GM23338 (cell line): ENCODE measurements at regions not wholly inside any gene's neighbourhood (a gene's known extent, or its start where the extent isn't known, plus 50 kb on each side); places are given as distances from the start of the nearest gene placed in this dataset.

Experiments
- ATAC-seq: fragments of 200-7000 bp; cut with Tn5 transposase; 3 replicates; pipeline ENCODE4 v1.9.1; 2020
- DNase-seq: peaks from one replicate; pipeline ENCODE4 v3.0.0-alpha.2; 2015; ENCODE audit warnings: low spot score
- H2AFZ ChIP-seq: fragments of 200-600 bp; sonication (generic); 2 replicates; pipeline ENCODE4 v1.8.0; 2016; ENCODE audit warnings: antibody characterized with exemption, mild to moderate bottlenecking, moderate library complexity
- H3F3A ChIP-seq: fragments of 200-600 bp; sonication (generic); replicated peaks from 2 replicates; pipeline ENCODE4 v1.8.0; 2017; ENCODE audit warnings: antibody characterized with exemption, mixed run types, low read depth
- H3K27ac ChIP-seq: fragments of 200-600 bp; sonication (generic); 2 replicates; pipeline ENCODE4 v1.6.1; 2016; ENCODE audit warnings: low read depth
- H3K27me3 ChIP-seq: fragments of 200-600 bp; sonication (generic); 2 replicates; pipeline ENCODE4 v1.8.0; 2016; ENCODE audit warnings: mild to moderate bottlenecking, mixed run types, moderate library complexity; ENCODE audit not compliant: insufficient read depth
- H3K36me3 ChIP-seq: fragments of 200-600 bp; sonication (generic); 2 replicates; pipeline ENCODE4 v1.8.0; 2016; ENCODE audit warnings: mild to moderate bottlenecking; ENCODE audit not compliant: insufficient read depth
- H3K4me1 ChIP-seq: fragments of 200-600 bp; sonication (generic); 2 replicates; pipeline ENCODE4 v1.8.0; 2016; ENCODE audit warnings: mild to moderate bottlenecking, moderate library complexity; ENCODE audit not compliant: insufficient read depth
- H3K4me2 ChIP-seq: fragments of 200-600 bp; sonication (generic); 2 replicates; pipeline ENCODE4 v1.7.1; 2017; ENCODE audit warnings: mixed run types
- H3K4me3 ChIP-seq: fragments of 200-600 bp; sonication (generic); 2 replicates; pipeline ENCODE4 v1.6.1; 2016; ENCODE audit warnings: mixed run types
- H3K79me2 ChIP-seq: fragments of 200-600 bp; sonication (generic); replicated peaks from 2 replicates; pipeline ENCODE4 v1.8.0; 2017; ENCODE audit warnings: mild to moderate bottlenecking; ENCODE audit not compliant: insufficient read depth
- H3K9me2 ChIP-seq: fragments of 200-600 bp; sonication (generic); 2 replicates; pipeline ENCODE4 v1.8.0; 2017; ENCODE audit not compliant: insufficient read depth
- H4K20me1 ChIP-seq: fragments of 200-600 bp; sonication (generic); replicated peaks from 2 replicates; pipeline ENCODE4 v1.8.0; 2017; ENCODE audit warnings: mild to moderate bottlenecking; ENCODE audit not compliant: insufficient read depth
- H3K27ac Mint-ChIP-seq: 2 replicates; pipeline ENCODE4 v1.8.0; 2020; ENCODE audit warnings: inconsistent platforms, mild to moderate bottlenecking, moderate library complexity, mixed read lengths
- H3K27me3 Mint-ChIP-seq: 3 replicates; pipeline ENCODE4 v1.8.0; 2022; ENCODE audit warnings: low read depth, mild to moderate bottlenecking, moderate library complexity, mixed read lengths, inconsistent platforms; ENCODE audit not compliant: insufficient read depth, poor library complexity
- H3K36me3 Mint-ChIP-seq: 3 replicates; pipeline ENCODE4 v1.8.0; 2021; ENCODE audit warnings: low read depth, mild to moderate bottlenecking, inconsistent platforms, moderate library complexity, mixed read lengths
- H3K4me1 Mint-ChIP-seq: 3 replicates; pipeline ENCODE4 v1.8.0; 2020; ENCODE audit warnings: mild to moderate bottlenecking, inconsistent platforms, mixed read lengths
- H3K4me3 Mint-ChIP-seq: 3 replicates; pipeline ENCODE4 v1.8.0; 2021; ENCODE audit warnings: moderate library complexity, mild to moderate bottlenecking, inconsistent platforms, mixed read lengths
- H3K9me3 Mint-ChIP-seq: 3 replicates; pipeline ENCODE4 v1.8.0; 2020; ENCODE audit warnings: moderate library complexity, mild to moderate bottlenecking, inconsistent platforms, mixed read lengths
- CREB1 ChIP-seq: fragments of 250-450 bp; sonication (Bioruptor Pico); IDR thresholded peaks from 2 replicates; pipeline ENCODE4 v1.5.0; 2020; ENCODE audit warnings: low read depth, mild to moderate bottlenecking, moderate library complexity
- EZH2 ChIP-seq: fragments of 200-600 bp; sonication (generic); IDR thresholded peaks from one replicate; pipeline ENCODE4 v1.8.0; 2017; ENCODE audit warnings: antibody characterized with exemption, mild to moderate bottlenecking, low read depth; ENCODE audit not compliant: unreplicated experiment
- EZH2phosphoT487 ChIP-seq: fragments of 200-600 bp; sonication (generic); IDR thresholded peaks from one replicate; pipeline ENCODE4 v1.8.1; 2018; ENCODE audit warnings: antibody characterized with exemption; ENCODE audit not compliant: unreplicated experiment
- JUNB ChIP-seq: IDR thresholded peaks from one replicate; pipeline ENCODE4 v1.6.1; 2016; ENCODE audit warnings: antibody characterized with exemption; ENCODE audit not compliant: unreplicated experiment
- NANOG ChIP-seq: IDR thresholded peaks from 2 replicates; pipeline ENCODE4 v1.6.1; 2016; ENCODE audit warnings: antibody characterized with exemption, borderline replicate concordance
- POLR2AphosphoS5 ChIP-seq: IDR thresholded peaks from 2 replicates; pipeline ENCODE4 v1.6.1; 2016; ENCODE audit warnings: antibody characterized with exemption, low read depth
- STAT1 ChIP-seq: IDR thresholded peaks from one replicate; pipeline ENCODE4 v1.6.1; 2016; ENCODE audit warnings: antibody characterized with exemption; ENCODE audit not compliant: unreplicated experiment
- ZNF114 ChIP-seq: fragments of 250-450 bp; sonication (Bioruptor Pico); IDR thresholded peaks from 2 replicates; pipeline ENCODE4 v1.5.0; 2020; ENCODE audit warnings: mild to moderate bottlenecking, moderate library complexity
- ZNF331 ChIP-seq: fragments of 250-450 bp; sonication (Bioruptor Pico); IDR thresholded peaks from 2 replicates; pipeline ENCODE4 v1.5.0; 2020; ENCODE audit warnings: low read depth, mild to moderate bottlenecking, moderate library complexity
- TF ChIP-seq, protein P1 (sequence below): fragments of 250-450 bp; sonication (Bioruptor Pico); IDR thresholded peaks from 2 replicates; pipeline ENCODE4 v1.5.0; 2020; ENCODE audit warnings: mild to moderate bottlenecking, moderate library complexity
- TF ChIP-seq, protein P2 (sequence below), 2 experiments: fragments of 200-600 bp in 1 of 2; sonication (generic) in 1 of 2; conservative IDR thresholded peaks; 2 replicates each; pipeline versions ENCODE4 v1.5.1 to v1.6.1; 2016 to 2017; ENCODE audit warnings: antibody characterized with exemption in 2 of 2, low read depth in 2 of 2, mild to moderate bottlenecking in 2 of 2, moderate library complexity in 1 of 2
- TF ChIP-seq, protein P3 (sequence below): IDR thresholded peaks from one replicate; pipeline ENCODE4 v1.6.1; 2018; ENCODE audit warnings: antibody characterized with exemption; ENCODE audit not compliant: unreplicated experiment
- TF ChIP-seq, protein P4 (sequence below): IDR thresholded peaks from 2 replicates; pipeline ENCODE4 v1.6.1; 2016; ENCODE audit warnings: antibody characterized with exemption

DNA sequence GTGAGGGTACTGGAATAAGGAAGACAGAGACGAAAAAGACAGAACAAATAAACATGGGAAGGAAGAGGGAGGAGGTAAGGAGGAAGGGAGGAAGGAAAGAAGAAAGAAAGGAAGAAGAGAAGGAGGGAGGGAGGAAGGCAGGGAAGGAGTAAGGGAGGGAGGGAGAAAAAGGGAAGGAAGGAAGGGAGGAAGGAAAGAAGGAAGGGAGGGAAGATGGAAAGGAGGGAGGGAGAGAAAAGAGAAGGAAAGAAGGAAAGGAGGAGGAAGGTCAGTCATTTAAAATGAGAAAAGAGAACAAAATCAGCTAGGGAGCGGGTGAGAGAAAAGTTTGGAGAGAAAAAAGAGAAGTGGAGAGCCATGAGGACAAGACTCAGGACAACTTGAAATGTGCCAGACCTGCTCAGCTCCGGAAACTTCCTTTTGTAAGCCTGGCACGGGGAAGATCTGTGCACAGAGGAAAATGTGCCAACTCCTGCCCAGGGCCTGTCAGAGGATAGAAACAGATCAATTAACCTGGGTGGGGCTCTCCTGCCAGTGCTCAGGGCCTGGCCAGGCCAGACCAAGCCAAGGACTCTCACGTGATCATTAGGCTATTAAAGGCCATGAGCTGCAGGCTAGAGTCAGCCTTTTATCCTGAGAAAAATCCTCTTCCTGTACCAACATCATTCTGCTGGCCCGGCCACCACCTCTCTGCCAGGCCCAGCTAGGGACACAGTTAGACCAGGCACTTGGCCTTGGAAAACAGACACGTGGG is 50.1 kb upstream of the BCL6 start:
- no peaks in the 10 kb centered on the region for H3K79me2 ChIP-seq
- ATAC-seq: no peak

More for the DNA sequence above, 50.1 kb upstream of the BCL6 start:
- peaks cover 9% of the 10 kb centered on the region; the same call in 2 of the 3 replicates for H3K9me3 Mint-ChIP-seq
- H3K27ac Mint-ChIP-seq: no peak overlapping the region
- Histone ChIP-seq H3K9me2 (no peaks in the 10 kb centered on the region), H3K4me1 (no peaks in the 10 kb centered on the region; the same call in 1 of the 2 replicates), H3K27me3 (no peaks in the 10 kb centered on the region), H3K4me3 (no peak overlapping the region), H2AFZ (no peak overlapping the region), H3F3A (no peaks in the 10 kb centered on the region), H3K36me3 (no peaks in the 10 kb centered on the region), H4K20me1 (no peaks in the 10 kb centered on the region), H3K27ac (no peak overlapping the region), H3K4me2 (no peak overlapping the region)
- H3K36me3 Mint-ChIP-seq: peaks cover 3% of the 10 kb centered on the region; the same call in 2 of the 3 replicates
- peaks cover 3% of the 10 kb centered on the region; the same call in 2 of the 3 replicates for H3K4me1 Mint-ChIP-seq
- H3K27me3 Mint-ChIP-seq: peaks cover 3% of the 10 kb centered on the region
- TF ChIP-seq CREB1 (CRISPR knock-in tag) (no peak), ZNF114 (CRISPR knock-in tag) (no peak), EZH2 (no peak), JUNB (no peak), STAT1 (no peak), NANOG (no peak), POLR2AphosphoS5 (no peak), EZH2phosphoT487 (no peak), ZNF331 (CRISPR knock-in tag) (no peak)
- TF ChIP-seq, protein P1, sequence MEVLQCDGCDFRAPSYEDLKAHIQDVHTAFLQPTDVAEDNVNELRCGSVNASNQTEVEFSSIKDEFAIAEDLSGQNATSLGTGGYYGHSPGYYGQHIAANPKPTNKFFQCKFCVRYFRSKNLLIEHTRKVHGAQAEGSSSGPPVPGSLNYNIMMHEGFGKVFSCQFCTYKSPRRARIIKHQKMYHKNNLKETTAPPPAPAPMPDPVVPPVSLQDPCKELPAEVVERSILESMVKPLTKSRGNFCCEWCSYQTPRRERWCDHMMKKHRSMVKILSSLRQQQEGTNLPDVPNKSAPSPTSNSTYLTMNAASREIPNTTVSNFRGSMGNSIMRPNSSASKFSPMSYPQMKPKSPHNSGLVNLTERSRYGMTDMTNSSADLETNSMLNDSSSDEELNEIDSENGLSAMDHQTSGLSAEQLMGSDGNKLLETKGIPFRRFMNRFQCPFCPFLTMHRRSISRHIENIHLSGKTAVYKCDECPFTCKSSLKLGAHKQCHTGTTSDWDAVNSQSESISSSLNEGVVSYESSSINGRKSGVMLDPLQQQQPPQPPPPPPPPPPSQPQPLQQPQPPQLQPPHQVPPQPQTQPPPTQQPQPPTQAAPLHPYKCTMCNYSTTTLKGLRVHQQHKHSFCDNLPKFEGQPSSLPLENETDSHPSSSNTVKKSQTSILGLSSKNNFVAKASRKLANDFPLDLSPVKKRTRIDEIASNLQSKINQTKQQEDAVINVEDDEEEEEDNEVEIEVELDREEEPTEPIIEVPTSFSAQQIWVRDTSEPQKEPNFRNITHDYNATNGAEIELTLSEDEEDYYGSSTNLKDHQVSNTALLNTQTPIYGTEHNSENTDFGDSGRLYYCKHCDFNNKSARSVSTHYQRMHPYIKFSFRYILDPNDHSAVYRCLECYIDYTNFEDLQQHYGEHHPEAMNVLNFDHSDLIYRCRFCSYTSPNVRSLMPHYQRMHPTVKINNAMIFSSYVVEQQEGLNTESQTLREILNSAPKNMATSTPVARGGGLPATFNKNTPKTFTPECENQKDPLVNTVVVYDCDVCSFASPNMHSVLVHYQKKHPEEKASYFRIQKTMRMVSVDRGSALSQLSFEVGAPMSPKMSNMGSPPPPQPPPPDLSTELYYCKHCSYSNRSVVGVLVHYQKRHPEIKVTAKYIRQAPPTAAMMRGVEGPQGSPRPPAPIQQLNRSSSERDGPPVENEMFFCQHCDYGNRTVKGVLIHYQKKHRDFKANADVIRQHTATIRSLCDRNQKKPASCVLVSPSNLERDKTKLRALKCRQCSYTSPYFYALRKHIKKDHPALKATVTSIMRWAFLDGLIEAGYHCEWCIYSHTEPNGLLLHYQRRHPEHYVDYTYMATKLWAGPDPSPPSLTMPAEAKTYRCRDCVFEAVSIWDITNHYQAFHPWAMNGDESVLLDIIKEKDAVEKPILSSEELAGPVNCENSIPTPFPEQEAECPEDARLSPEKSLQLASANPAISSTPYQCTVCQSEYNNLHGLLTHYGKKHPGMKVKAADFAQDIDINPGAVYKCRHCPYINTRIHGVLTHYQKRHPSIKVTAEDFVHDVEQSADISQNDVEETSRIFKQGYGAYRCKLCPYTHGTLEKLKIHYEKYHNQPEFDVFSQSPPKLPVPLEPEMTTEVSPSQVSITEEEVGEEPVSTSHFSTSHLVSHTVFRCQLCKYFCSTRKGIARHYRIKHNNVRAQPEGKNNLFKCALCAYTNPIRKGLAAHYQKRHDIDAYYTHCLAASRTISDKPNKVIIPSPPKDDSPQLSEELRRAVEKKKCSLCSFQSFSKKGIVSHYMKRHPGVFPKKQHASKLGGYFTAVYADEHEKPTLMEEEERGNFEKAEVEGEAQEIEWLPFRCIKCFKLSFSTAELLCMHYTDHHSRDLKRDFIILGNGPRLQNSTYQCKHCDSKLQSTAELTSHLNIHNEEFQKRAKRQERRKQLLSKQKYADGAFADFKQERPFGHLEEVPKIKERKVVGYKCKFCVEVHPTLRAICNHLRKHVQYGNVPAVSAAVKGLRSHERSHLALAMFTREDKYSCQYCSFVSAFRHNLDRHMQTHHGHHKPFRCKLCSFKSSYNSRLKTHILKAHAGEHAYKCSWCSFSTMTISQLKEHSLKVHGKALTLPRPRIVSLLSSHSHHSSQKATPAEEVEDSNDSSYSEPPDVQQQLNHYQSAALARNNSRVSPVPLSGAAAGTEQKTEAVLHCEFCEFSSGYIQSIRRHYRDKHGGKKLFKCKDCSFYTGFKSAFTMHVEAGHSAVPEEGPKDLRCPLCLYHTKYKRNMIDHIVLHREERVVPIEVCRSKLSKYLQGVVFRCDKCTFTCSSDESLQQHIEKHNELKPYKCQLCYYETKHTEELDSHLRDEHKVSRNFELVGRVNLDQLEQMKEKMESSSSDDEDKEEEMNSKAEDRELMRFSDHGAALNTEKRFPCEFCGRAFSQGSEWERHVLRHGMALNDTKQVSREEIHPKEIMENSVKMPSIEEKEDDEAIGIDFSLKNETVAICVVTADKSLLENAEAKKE (CRISPR knock-in tag): no peak
- TF ChIP-seq, protein P2, sequence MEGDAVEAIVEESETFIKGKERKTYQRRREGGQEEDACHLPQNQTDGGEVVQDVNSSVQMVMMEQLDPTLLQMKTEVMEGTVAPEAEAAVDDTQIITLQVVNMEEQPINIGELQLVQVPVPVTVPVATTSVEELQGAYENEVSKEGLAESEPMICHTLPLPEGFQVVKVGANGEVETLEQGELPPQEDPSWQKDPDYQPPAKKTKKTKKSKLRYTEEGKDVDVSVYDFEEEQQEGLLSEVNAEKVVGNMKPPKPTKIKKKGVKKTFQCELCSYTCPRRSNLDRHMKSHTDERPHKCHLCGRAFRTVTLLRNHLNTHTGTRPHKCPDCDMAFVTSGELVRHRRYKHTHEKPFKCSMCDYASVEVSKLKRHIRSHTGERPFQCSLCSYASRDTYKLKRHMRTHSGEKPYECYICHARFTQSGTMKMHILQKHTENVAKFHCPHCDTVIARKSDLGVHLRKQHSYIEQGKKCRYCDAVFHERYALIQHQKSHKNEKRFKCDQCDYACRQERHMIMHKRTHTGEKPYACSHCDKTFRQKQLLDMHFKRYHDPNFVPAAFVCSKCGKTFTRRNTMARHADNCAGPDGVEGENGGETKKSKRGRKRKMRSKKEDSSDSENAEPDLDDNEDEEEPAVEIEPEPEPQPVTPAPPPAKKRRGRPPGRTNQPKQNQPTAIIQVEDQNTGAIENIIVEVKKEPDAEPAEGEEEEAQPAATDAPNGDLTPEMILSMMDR (conservative IDR thresholded peaks at IDR 0.05; ENCODE audit: low read depth in 2 of 2): no peak
- TF ChIP-seq, protein P3, sequence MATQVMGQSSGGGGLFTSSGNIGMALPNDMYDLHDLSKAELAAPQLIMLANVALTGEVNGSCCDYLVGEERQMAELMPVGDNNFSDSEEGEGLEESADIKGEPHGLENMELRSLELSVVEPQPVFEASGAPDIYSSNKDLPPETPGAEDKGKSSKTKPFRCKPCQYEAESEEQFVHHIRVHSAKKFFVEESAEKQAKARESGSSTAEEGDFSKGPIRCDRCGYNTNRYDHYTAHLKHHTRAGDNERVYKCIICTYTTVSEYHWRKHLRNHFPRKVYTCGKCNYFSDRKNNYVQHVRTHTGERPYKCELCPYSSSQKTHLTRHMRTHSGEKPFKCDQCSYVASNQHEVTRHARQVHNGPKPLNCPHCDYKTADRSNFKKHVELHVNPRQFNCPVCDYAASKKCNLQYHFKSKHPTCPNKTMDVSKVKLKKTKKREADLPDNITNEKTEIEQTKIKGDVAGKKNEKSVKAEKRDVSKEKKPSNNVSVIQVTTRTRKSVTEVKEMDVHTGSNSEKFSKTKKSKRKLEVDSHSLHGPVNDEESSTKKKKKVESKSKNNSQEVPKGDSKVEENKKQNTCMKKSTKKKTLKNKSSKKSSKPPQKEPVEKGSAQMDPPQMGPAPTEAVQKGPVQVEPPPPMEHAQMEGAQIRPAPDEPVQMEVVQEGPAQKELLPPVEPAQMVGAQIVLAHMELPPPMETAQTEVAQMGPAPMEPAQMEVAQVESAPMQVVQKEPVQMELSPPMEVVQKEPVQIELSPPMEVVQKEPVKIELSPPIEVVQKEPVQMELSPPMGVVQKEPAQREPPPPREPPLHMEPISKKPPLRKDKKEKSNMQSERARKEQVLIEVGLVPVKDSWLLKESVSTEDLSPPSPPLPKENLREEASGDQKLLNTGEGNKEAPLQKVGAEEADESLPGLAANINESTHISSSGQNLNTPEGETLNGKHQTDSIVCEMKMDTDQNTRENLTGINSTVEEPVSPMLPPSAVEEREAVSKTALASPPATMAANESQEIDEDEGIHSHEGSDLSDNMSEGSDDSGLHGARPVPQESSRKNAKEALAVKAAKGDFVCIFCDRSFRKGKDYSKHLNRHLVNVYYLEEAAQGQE: no peak
- TF ChIP-seq, protein P4, sequence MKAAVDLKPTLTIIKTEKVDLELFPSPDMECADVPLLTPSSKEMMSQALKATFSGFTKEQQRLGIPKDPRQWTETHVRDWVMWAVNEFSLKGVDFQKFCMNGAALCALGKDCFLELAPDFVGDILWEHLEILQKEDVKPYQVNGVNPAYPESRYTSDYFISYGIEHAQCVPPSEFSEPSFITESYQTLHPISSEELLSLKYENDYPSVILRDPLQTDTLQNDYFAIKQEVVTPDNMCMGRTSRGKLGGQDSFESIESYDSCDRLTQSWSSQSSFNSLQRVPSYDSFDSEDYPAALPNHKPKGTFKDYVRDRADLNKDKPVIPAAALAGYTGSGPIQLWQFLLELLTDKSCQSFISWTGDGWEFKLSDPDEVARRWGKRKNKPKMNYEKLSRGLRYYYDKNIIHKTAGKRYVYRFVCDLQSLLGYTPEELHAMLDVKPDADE: no peak
- no peak overlapping the region for H3K4me3 Mint-ChIP-seq
- DNase-seq: no peak
